Right lobe of liver (tissue), 4 donors: ENCODE measurements at regions not wholly inside any gene's neighbourhood (a gene's known extent, or its start where the extent isn't known, plus 50 kb on each side); places are given as distances from the start of the nearest gene placed in this dataset.

ENCODE experiments used
- POLR2A ChIP-seq: fragments of 450-650 bp; IDR thresholded peaks from one replicate; pipeline ENCODE4 v1.6.1; 2017; ENCODE audit warnings: antibody characterized with exemption, mild to moderate bottlenecking
- TF ChIP-seq, protein P1 (sequence below), 4 donors: fragments of 200-600 bp in 3 of 4; fragments of 450-650 bp in 1 of 4; IDR thresholded peaks; one replicate each; pipeline versions ENCODE4 v1.5.1 to v1.8.0; 2016 to 2022; ENCODE audit warnings: antibody characterized with exemption in 4 of 4, mild to moderate bottlenecking in 2 of 4
- donor health status: DM: no; HTN: no; CAD: no.
- donor health status: DM: no; HTN: no; CAD: no.
- donor health status: DM: no; HTN: yes; CAD: no.

DNA sequence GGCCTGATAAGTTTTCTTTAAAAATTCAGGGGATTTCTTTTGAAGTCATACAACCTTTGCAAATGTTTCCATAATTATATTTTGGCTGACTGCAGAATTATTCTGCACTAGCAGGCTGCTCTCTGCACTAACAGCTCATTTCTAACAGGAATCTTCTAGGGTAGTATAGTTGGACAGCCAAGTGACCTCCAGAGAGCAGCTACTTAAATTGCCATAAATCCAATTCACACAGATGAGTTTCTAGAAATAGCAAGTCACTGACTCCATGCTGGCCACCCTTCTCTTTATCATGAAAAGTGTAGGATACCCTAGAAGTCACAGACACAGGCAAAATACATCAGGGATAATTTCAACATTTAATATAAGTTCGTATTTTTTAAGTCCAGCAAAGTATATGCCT lies 110.9 kb upstream of the TARS1 start:
- TF ChIP-seq, protein P1, sequence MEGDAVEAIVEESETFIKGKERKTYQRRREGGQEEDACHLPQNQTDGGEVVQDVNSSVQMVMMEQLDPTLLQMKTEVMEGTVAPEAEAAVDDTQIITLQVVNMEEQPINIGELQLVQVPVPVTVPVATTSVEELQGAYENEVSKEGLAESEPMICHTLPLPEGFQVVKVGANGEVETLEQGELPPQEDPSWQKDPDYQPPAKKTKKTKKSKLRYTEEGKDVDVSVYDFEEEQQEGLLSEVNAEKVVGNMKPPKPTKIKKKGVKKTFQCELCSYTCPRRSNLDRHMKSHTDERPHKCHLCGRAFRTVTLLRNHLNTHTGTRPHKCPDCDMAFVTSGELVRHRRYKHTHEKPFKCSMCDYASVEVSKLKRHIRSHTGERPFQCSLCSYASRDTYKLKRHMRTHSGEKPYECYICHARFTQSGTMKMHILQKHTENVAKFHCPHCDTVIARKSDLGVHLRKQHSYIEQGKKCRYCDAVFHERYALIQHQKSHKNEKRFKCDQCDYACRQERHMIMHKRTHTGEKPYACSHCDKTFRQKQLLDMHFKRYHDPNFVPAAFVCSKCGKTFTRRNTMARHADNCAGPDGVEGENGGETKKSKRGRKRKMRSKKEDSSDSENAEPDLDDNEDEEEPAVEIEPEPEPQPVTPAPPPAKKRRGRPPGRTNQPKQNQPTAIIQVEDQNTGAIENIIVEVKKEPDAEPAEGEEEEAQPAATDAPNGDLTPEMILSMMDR (IDR thresholded peaks at IDR 0.05), result no peak
- no peak for TF ChIP-seq POLR2A
